Peyer's patch (tissue), 4 donors: ENCODE measurements at regions not wholly inside any gene's neighbourhood (a gene's known extent, or its start where the extent isn't known, plus 50 kb on each side); places are given as distances from the start of the nearest gene placed in this dataset.

Source experiments
- CTCF ChIP-seq, 6 experiments: fragments of 450-650 bp in 4 of 6; fragments of 200-600 bp in 2 of 6; sonication (generic) in 1 of 6; IDR thresholded peaks; one replicate each; pipeline ENCODE4 v1.5.1; 2017 to 2019; ENCODE audit warnings: antibody characterized with exemption in 6 of 6, mild to moderate bottlenecking in 3 of 6, moderate library complexity in 1 of 6
- POLR2A ChIP-seq, 2 donors: fragments of 450-650 bp; IDR thresholded peaks; one replicate each; pipeline ENCODE4 v1.5.1; 2017; ENCODE audit warnings: antibody characterized with exemption in 2 of 2, mild to moderate bottlenecking in 2 of 2, moderate library complexity in 2 of 2

- no peak for TF ChIP-seq POLR2A (IDR thresholded peaks at IDR 0.05)
- TF ChIP-seq CTCF (IDR thresholded peaks at IDR 0.05), result no peak
These were observed 260.0 kb downstream of the NR2F1-AS1 start for GRCh38 chr5:93320920-93321445.
